SK-N-MC (cell line): ENCODE measurements at regions not wholly inside any gene's neighbourhood (a gene's known extent, or its start where the extent isn't known, plus 50 kb on each side); places are given as distances from the start of the nearest gene placed in this dataset.

Source experiments
- DNase-seq: peaks from one replicate; pipeline ENCODE4 v3.0.0-alpha.2; 2011; ENCODE audit warnings: low read depth, low spot score
- H3K27ac ChIP-seq: fragments of 200-600 bp; sonication (generic); 2 replicates; pipeline ENCODE4 v1.5.1; 2016; ENCODE audit warnings: mixed run types
- H3K36me3 ChIP-seq: fragments of 200-600 bp; sonication (generic); 2 replicates; pipeline ENCODE4 v1.6.1; 2017; ENCODE audit warnings: antibody characterized with exemption, low read length, mixed read lengths; ENCODE audit not compliant: insufficient read depth
- H3K4me3 ChIP-seq: fragments of 200-600 bp; sonication (generic); 2 replicates; pipeline ENCODE4 v1.5.1; 2016
- H3K9ac ChIP-seq: fragments of 200-600 bp; sonication (generic); 2 replicates; pipeline ENCODE4 v1.8.0; 2017; ENCODE audit warnings: mixed run types, mixed read lengths; ENCODE audit not compliant: insufficient read length
- H3K9me3 ChIP-seq: fragments of 200-600 bp; sonication (generic); 2 replicates; pipeline ENCODE4 v1.6.1; 2017; ENCODE audit warnings: low read depth, mild to moderate bottlenecking, antibody characterized with exemption, low read length, moderate library complexity, mixed read lengths
- EZH2 ChIP-seq: fragments of 200-600 bp; sonication (generic); IDR thresholded peaks from one replicate; pipeline ENCODE4 v1.6.1; 2017; ENCODE audit warnings: antibody characterized with exemption
- FOXP2 ChIP-seq: optimal IDR thresholded peaks from 2 replicates; pipeline ENCODE3; 2011; ENCODE audit warnings: mild to moderate bottlenecking, moderate library complexity; ENCODE audit not compliant: insufficient read depth; ENCODE audit errors: extremely low read length, control extremely low read depth
- POLR2AphosphoS5 ChIP-seq: IDR thresholded peaks from 2 replicates; pipeline ENCODE4 v1.6.1; 2012; ENCODE audit warnings: mild to moderate bottlenecking, low read depth, low read length, borderline replicate concordance

DNA sequence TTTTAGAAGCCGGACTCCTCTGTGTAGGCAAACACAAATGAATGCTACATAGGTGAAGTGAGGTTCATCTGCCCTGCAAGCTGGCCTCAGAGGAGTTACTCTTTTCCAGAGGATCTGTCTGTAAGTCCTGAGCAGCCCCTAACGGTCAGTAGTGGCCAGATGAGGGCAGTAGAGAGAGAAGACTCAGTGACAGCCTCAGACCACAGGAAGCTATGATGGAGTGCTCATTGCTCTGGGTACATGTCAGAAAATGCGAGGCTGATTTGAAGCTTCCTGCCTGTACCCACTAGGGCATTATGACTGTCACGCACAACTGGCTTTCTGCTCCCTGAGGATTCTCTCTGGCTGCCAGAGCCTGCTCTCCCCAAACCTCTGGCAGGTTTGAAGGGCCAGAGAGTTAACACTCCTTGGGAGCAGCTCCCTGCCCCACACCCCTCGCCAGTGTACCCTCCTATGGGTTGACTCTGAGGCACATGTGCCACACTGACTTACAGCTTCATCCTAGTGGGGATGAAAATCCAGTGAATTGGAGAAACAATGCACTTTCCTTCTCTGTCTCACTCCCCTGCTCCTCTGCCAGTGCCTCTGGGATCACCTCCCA lies 141.5 kb downstream of the GABRG2 start:
- Histone ChIP-seq H3K9ac (no peak overlapping the region), H3K27ac (no peak overlapping the region), H3K9me3 (no peaks in the 10 kb centered on the region), H3K36me3 (no peaks in the 10 kb centered on the region), H3K4me3 (no peak overlapping the region)
- no peak for DNase-seq
- TF ChIP-seq EZH2 (no peak), FOXP2 (no peak), POLR2AphosphoS5 (no peak)

DNA sequence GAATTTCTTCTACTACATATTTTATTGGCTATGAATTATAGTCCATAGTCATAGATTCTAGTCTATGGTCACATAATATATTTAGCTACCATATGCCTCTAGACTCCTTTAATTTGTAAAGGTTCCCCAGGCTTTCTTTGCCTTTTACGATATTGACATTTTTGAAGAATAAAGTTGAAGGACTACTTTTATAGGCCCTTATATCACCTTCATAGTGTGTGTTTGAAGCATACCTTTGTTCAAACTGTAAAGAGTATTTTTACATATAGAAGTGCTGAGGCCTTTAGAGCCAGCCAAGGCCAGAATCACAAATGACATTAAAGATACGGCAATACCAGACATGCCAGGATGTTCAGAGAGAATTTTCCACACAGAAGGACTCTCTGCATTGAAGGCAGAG lies 147.0 kb downstream of the GABRG2 start:
- H3K9me3 ChIP-seq, result no peaks in the 10 kb centered on the region
- no peak overlapping the region for H3K27ac ChIP-seq
- no peak for TF ChIP-seq EZH2
- TF ChIP-seq FOXP2, result no peak
- no peak for TF ChIP-seq POLR2AphosphoS5
- DNase-seq, result no peak
- no peak overlapping the region for H3K9ac ChIP-seq
- no peaks in the 10 kb centered on the region for H3K36me3 ChIP-seq
- no peak overlapping the region for H3K4me3 ChIP-seq

DNA sequence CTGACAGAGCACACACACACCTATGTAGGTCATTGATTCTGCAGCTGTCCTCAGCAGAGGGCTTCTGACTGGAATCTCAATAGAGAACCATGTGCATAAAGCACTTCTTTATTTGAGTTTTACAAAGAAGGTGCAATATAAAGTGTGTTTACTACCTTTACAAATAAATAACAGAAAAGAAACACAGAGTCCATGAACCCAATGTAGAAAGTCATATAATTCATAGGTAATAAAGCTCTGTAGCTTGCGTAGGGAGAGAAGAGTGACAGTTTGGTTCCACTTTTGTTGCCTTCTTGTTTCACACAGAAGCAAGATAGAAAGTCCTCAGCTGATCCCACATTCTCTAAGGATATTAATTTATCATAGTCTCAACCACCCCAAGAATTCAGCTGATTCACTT lies 149.5 kb downstream of the GABRG2 start:
- no peak for DNase-seq
- TF ChIP-seq POLR2AphosphoS5 (no peak), FOXP2 (no peak), EZH2 (no peak)
- no peaks in the 10 kb centered on the region for H3K9me3 ChIP-seq

DNA sequence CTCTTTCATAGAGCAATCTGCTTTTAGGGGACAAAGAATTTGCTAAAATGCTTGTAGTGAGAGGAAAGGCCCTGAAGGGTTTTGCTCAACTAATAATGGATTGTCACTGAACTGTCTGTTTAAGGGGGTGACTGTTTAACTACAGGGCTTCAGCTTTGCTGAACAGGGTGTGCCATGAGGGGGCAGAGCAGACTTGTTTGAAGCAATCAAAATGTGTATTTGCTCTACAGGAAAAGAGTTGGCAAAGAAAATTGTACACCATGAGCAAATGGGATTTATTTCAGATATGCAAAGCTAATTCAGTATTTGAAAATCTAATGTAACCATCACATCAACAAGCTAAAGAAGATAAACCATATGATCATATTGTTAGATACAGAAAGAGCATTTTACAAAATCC lies 154.3 kb downstream of the GABRG2 start:
- Histone ChIP-seq H3K9me3 (no peaks in the 10 kb centered on the region), H3K27ac (no peak overlapping the region), H3K9ac (no peak overlapping the region), H3K36me3 (no peaks in the 10 kb centered on the region), H3K4me3 (no peak overlapping the region)
- TF ChIP-seq EZH2 (no peak), POLR2AphosphoS5 (no peak), FOXP2 (no peak)
- DNase-seq, result no peak

More for the DNA sequence above, 149.5 kb downstream of the GABRG2 start:
- no peak overlapping the region for H3K27ac ChIP-seq
- H3K4me3 ChIP-seq, result no peak overlapping the region
- no peaks in the 10 kb centered on the region for H3K36me3 ChIP-seq
- H3K9ac ChIP-seq, result no peak overlapping the region

DNA sequence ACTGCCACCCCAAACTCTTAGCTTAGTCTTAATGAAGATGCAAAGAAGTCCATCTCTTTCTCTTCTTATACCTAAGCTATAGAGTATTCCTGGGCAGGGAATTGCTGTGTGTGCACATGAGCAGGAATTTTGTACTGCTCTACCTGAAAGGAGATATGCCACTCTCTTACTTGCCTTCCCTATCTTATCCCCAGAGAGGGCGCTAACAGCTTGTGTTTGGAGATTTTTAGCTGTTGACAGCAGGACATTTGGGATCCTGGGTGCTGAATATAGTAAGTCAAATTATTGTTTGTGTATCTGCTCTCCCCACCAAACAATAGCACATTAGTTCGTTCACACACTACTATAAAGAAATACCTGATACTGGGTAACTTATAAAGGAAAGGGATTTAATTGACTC lies 159.5 kb downstream of the GABRG2 start:
- Histone ChIP-seq H3K4me3 (no peak overlapping the region), H3K9ac (no peak overlapping the region), H3K36me3 (no peaks in the 10 kb centered on the region), H3K9me3 (no peaks in the 10 kb centered on the region), H3K27ac (no peak overlapping the region)
- no peak for DNase-seq
- no peak for TF ChIP-seq POLR2AphosphoS5
- TF ChIP-seq FOXP2, result no peak
- TF ChIP-seq EZH2, result no peak

DNA sequence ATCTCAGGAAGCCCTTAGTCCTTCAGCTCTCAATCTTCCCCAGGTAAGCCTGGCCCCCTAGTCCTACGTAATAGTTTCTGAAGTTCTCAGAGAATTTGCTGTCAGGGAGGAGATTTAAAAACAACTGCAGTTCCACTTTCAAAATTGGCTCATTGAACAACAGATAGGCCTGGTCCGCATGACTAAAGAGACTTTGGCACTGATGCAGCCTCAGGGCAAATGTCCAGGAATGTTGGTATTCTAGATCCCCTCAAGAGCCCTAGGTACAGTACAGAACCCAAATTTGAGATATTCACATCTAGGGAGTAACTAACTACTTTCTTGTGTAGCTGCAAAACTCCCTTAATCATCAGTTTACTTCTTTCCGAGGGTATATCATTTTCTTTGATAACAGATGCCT lies 162.8 kb downstream of the GABRG2 start:
- no peak overlapping the region for H3K27ac ChIP-seq
- no peaks in the 10 kb centered on the region for H3K9me3 ChIP-seq
- no peak overlapping the region for H3K4me3 ChIP-seq
- TF ChIP-seq EZH2 (no peak), FOXP2 (no peak), POLR2AphosphoS5 (no peak)
- no peaks in the 10 kb centered on the region for H3K36me3 ChIP-seq
- no peak for DNase-seq
- H3K9ac ChIP-seq, result no peak overlapping the region

DNA sequence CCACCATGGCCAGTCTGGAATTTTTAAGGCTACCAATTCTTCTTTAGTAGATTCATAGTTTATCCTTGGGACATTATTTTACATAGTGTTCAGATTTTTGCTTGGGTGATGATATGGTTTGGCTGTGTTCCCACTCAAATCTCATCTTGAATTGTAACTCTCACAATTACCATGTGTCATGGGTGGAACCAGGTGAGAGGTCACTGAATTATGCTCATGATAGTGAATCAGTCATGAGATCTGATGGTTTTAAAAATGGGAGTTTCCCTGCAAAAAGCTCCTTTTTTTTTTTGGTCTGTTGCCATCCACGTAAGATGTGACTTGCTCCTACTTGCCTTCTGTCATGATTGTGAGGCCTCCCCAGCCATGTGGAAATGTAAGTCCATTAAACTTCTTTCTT lies 163.9 kb downstream of the GABRG2 start:
- TF ChIP-seq POLR2AphosphoS5, result no peak
- TF ChIP-seq EZH2, result no peak
- no peak for TF ChIP-seq FOXP2
- no peak for DNase-seq
- H3K36me3 ChIP-seq, result no peaks in the 10 kb centered on the region
- no peak overlapping the region for H3K4me3 ChIP-seq
- H3K9me3 ChIP-seq, result no peaks in the 10 kb centered on the region
- no peak overlapping the region for H3K27ac ChIP-seq
- no peak overlapping the region for H3K9ac ChIP-seq

DNA sequence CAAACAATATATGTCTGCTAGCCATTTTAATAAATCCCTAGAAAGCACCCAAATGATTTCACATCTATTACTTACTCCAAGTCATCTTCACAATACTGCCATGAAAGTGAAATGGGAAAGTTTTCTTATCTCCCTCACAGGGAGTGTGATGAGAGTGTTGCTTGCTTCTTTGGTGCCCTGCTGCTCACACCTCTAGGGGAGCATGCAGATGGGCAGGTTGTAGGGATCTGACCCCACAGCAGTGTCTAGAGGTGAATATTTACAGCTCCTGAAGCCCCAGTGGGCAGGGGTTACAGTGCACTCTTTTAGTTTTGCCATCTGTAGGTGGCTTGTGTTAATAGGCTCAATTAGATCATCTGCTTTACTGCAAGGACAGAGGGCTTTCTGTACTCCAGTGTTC lies 173.2 kb downstream of the GABRG2 start:
- no peak overlapping the region for H3K4me3 ChIP-seq
- no peak for DNase-seq
- no peaks in the 10 kb centered on the region for H3K36me3 ChIP-seq
- H3K9ac ChIP-seq, result no peak overlapping the region
- H3K27ac ChIP-seq, result no peak overlapping the region
- no peak for TF ChIP-seq EZH2
- no peak for TF ChIP-seq POLR2AphosphoS5
- no peak for TF ChIP-seq FOXP2
- no peaks in the 10 kb centered on the region for H3K9me3 ChIP-seq

DNA sequence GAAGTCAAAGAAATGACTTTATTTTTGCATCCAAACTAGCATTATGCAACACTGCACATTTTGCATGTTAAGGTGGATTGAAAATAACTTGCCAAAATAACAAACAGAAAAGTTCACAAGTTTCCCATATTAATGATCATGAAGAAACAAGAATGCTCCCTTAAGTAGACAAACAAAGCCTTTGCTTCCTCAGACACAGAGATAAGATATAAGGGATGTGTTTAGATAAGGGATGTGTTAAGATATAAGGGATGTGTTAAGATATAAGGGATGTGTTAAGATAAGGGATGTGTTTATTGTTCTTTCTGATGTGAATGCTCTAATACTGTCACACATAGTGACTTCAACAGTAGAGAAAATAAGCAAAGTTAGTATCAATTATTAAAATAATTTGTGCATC lies 174.8 kb downstream of the GABRG2 start:
- Histone ChIP-seq H3K9ac (no peak overlapping the region), H3K36me3 (no peaks in the 10 kb centered on the region), H3K27ac (no peak overlapping the region), H3K4me3 (no peak overlapping the region), H3K9me3 (no peaks in the 10 kb centered on the region)
- no peak for TF ChIP-seq FOXP2
- no peak for TF ChIP-seq POLR2AphosphoS5
- no peak for TF ChIP-seq EZH2
- no peak for DNase-seq
